Activated CD4-positive, CD25-positive, alpha-beta regulatory T cell treated with anti-CD3 and anti-CD28 coated beads, Interleukin-2, amount 50 U/mL, for 72 hours (primary cell): ENCODE measurements at regions not wholly inside any gene's neighbourhood (a gene's known extent, or its start where the extent isn't known, plus 50 kb on each side); places are given as distances from the start of the nearest gene placed in this dataset.

Source experiments
- DNase-seq: peaks from one replicate; pipeline ENCODE4 v3.0.0; 2021

- no peak for DNase-seq
These were observed 484.5 kb upstream of the PRKX start for GRCh38 chrX:4197971-4198370.

GRCh38 chrX:4193500-4194155 is 480.2 kb upstream of the PRKX start:
- DNase-seq, result no peak

GRCh38 chrX:4186331-4186730 is 472.9 kb upstream of the PRKX start:
- DNase-seq, result no peak

- DNase-seq, result no peak
These were observed 471.6 kb upstream of the PRKX start for GRCh38 chrX:4185086-4185485.

GRCh38 chrX:4182408-4182806 is 469.0 kb upstream of the PRKX start:
- no peak for DNase-seq

GRCh38 chrX:4181782-4182407 is 468.4 kb upstream of the PRKX start:
- no peak for DNase-seq

- DNase-seq, result no peak
These were observed 465.6 kb upstream of the PRKX start for GRCh38 chrX:4179031-4179430.

- no peak for DNase-seq
These were observed 461.8 kb upstream of the PRKX start for GRCh38 chrX:4175221-4175620.

- no peak for DNase-seq
These were observed 460.3 kb upstream of the PRKX start for GRCh38 chrX:4173743-4174142.

- DNase-seq, result no peak
These were observed 438.3 kb upstream of the PRKX start for GRCh38 chrX:4151798-4152197.

- DNase-seq, result no peak
These were observed 436.8 kb upstream of the PRKX start for GRCh38 chrX:4150259-4150658.

- no peak for DNase-seq
These were observed 416.2 kb upstream of the PRKX start for GRCh38 chrX:4129626-4130025.

- no peak for DNase-seq
These were observed 405.4 kb upstream of the PRKX start for GRCh38 chrX:4118666-4119530.

GRCh38 chrX:4110964-4111363 is 397.5 kb upstream of the PRKX start:
- no peak for DNase-seq

- no peak for DNase-seq
These were observed 381.5 kb upstream of the PRKX start for GRCh38 chrX:4094926-4095325.

- DNase-seq, result no peak
These were observed 377.8 kb upstream of the PRKX start for GRCh38 chrX:4091046-4091760.

- no peak for DNase-seq
These were observed 346.4 kb upstream of the PRKX start for GRCh38 chrX:4059893-4060292.

GRCh38 chrX:4043951-4044350 is 330.5 kb upstream of the PRKX start:
- no peak for DNase-seq

GRCh38 chrX:4035874-4036273 is 322.4 kb upstream of the PRKX start:
- no peak for DNase-seq

- no peak for DNase-seq
These were observed 314.7 kb upstream of the PRKX start for GRCh38 chrX:4028151-4028550.

GRCh38 chrX:4005281-4005680 is 291.8 kb upstream of the PRKX start:
- DNase-seq, result no peak

GRCh38 chrX:4004822-4005221 is 291.4 kb upstream of the PRKX start:
- DNase-seq, result no peak

GRCh38 chrX:3994315-3994714 is 280.9 kb upstream of the PRKX start:
- no peak for DNase-seq
